ENCODE measurements at regions not wholly inside any gene's neighbourhood (a gene's known extent, or its start where the extent isn't known, plus 50 kb on each side); places are given as distances from the start of the nearest gene placed in this dataset.

DNA sequence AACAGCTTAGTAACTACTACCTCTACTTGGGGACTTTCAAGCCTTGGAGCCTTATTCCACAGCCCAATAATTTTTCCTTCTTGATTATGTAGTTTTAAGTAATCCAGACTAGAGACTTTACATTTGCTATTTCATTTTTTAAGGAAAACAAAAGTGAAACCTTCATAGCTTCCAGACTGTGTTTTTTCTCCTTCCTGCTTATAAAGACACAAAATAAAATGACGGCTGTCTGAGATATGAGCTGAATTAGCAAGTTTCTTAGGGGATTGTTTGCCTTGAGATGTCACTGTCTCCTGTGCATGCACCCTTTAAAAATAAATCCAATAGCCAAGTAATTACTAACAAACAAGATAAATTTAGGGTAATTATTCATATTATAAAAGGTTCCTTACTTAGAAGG is 78.8 kb upstream of the PACRGL start:
- Histone ChIP-seq H3K4ac (ENCODE audit: low read length) (no peak overlapping the region), H3K4me1 (ENCODE audit: control insufficient read depth in 2 of 2, insufficient read depth in 1 of 2, low read depth in 1 of 2, low read length in 2 of 2) (peaks cover 7 to 22% of the 10 kb centered on the region in 2 donors), H3K9me3 (replicated peaks in 1 of 2; ENCODE audit: control insufficient read depth in 2 of 2, insufficient read depth in 1 of 2, low read depth in 1 of 2, low read length in 2 of 2) (no peaks in the 10 kb centered on the region)

DNA sequence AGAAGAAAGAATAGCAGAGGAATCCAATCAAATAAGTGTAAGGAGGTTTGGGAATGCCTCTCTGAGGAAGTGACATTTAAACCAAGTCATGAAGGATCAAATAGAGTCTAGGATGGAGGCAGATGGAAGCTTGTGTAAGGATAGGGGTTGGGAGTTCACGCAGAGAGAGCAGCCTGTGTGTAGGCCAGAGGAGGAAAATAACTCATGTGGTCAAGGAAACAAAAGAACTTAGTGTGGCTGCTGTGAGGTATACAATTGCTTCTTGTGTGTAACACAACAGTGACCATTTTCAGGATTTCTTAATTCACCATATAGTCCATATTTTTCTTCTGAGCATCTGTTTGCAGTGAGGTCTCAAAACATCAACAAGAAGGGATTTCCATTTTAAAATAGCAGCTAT is 77.6 kb upstream of the PACRGL start:
- Histone ChIP-seq H3K4me1 (ENCODE audit: control insufficient read depth in 2 of 2, insufficient read depth in 1 of 2, low read depth in 1 of 2, low read length in 2 of 2) (peaks cover 7 to 22% of the 10 kb centered on the region in 2 donors), H2BK12ac (ENCODE audit: low read length) (no peak overlapping the region), H3K79me1 (ENCODE audit: low read depth, low read length) (no peaks in the 10 kb centered on the region), H3K9me3 (replicated peaks in 1 of 2; ENCODE audit: control insufficient read depth in 2 of 2, insufficient read depth in 1 of 2, low read depth in 1 of 2, low read length in 2 of 2) (no peaks in the 10 kb centered on the region), H3K4me2 (ENCODE audit: insufficient read depth, low read length, poor library complexity, severe bottlenecking) (no peak overlapping the region), H2AFZ (ENCODE audit: low read length) (no peak overlapping the region), H4K8ac (ENCODE audit: low read depth, low read length) (no peak overlapping the region), H3K27ac (replicated peaks; ENCODE audit: low read length) (no peak overlapping the region), H2AK5ac (ENCODE audit: low read depth, low read length) (no peak overlapping the region), H3K9ac (ENCODE audit: low read depth, low read length, poor library complexity) (no peak overlapping the region), H3K14ac (ENCODE audit: low read length) (no peak overlapping the region), H3K4me3 (ENCODE audit: low read length in 2 of 2) (no peak overlapping the region), H2BK120ac (ENCODE audit: low read depth, low read length) (no peak overlapping the region), H3K18ac (ENCODE audit: low read length) (no peak overlapping the region), H3K23ac (ENCODE audit: low read depth, low read length, poor library complexity) (no peak overlapping the region), H3K4ac (ENCODE audit: low read length) (no peak overlapping the region), H3K27me3 (ENCODE audit: control insufficient read depth in 3 of 3, insufficient read depth in 3 of 3, low read depth in 1 of 3, low read length in 3 of 3) (no peaks in the 10 kb centered on the region), H2BK15ac (ENCODE audit: low read length) (no peak overlapping the region), H3K36me3 (replicated peaks in 1 of 2; ENCODE audit: control insufficient read depth in 2 of 2, insufficient read depth in 2 of 2, low read length in 2 of 2) (peaks cover 0 to 29% of the 10 kb centered on the region in 2 donors), H2BK5ac (ENCODE audit: low read length) (no peak overlapping the region), H4K91ac (ENCODE audit: low read depth, low read length, poor library complexity) (no peak overlapping the region)
- whole genome bisulfite sequencing, 2 donors (ENCODE audit: extremely low coverage in 2 of 2, insufficient read length in 2 of 2, insufficient replicate concordance in 1 of 2): no CpG with 5 or more reads among the region's 1 CpG
- no peak for DNase-seq (ENCODE audit: low spot score)

More for the DNA sequence above, 78.8 kb upstream of the PACRGL start:
- no peak overlapping the region for H2BK15ac ChIP-seq (ENCODE audit: low read length)
- peaks cover 0 to 39% of the 10 kb centered on the region in 2 donors for H3K36me3 ChIP-seq (replicated peaks in 1 of 2; ENCODE audit: control insufficient read depth in 2 of 2, insufficient read depth in 2 of 2, low read length in 2 of 2)
- no peak overlapping the region for H2BK120ac ChIP-seq (ENCODE audit: low read depth, low read length)
- H3K4me3 ChIP-seq (ENCODE audit: low read length in 2 of 2): no peak overlapping the region
- H3K14ac ChIP-seq (ENCODE audit: low read length): no peak overlapping the region
- no peak overlapping the region for H2AK5ac ChIP-seq (ENCODE audit: low read depth, low read length)
- H3K27me3 ChIP-seq (ENCODE audit: control insufficient read depth in 3 of 3, insufficient read depth in 3 of 3, low read depth in 1 of 3, low read length in 3 of 3): no peaks in the 10 kb centered on the region
- no peak overlapping the region for H2BK5ac ChIP-seq (ENCODE audit: low read length)
- WGBS, 2 donors (ENCODE audit: extremely low coverage in 2 of 2, insufficient read length in 2 of 2, insufficient replicate concordance in 1 of 2): no CpG with 5 or more reads among the region's 1 CpG
- no peak overlapping the region for H4K8ac ChIP-seq (ENCODE audit: low read depth, low read length)
- no peak overlapping the region for H3K4me2 ChIP-seq (ENCODE audit: insufficient read depth, low read length, poor library complexity, severe bottlenecking)
- H3K18ac ChIP-seq (ENCODE audit: low read length): no peak overlapping the region
- no peak overlapping the region for H2BK12ac ChIP-seq (ENCODE audit: low read length)
- H4K91ac ChIP-seq (ENCODE audit: low read depth, low read length, poor library complexity): no peak overlapping the region
- H3K9ac ChIP-seq (ENCODE audit: low read depth, low read length, poor library complexity): no peak overlapping the region
- no peak overlapping the region for H3K23ac ChIP-seq (ENCODE audit: low read depth, low read length, poor library complexity)
- no peak for DNase-seq (ENCODE audit: low spot score)
- no peak overlapping the region for H2AFZ ChIP-seq (ENCODE audit: low read length)
- H3K27ac ChIP-seq (replicated peaks; ENCODE audit: low read length): no peak overlapping the region
- no peaks in the 10 kb centered on the region for H3K79me1 ChIP-seq (ENCODE audit: low read depth, low read length)

DNA sequence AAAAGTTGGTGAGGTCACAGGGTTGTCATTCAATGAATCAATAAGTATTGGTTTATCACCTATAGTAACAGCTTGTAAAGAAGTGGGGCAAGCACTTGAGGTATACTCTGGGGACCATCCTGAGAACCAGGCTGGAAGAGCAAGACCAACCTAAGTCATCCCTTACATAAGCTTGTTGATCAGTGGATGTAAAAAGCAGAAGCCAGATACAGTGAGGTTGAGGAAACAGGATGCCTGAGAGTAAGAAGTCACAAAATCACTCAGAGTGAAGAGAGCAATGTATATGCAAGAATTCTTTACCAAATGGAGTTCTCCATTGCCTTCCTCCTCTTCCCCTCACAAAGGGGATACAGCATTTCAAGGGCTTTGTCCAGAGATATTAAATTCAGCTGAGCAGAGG is 76.3 kb upstream of the PACRGL start:
- H3K4ac ChIP-seq (ENCODE audit: low read length): no peak overlapping the region
- H4K91ac ChIP-seq (ENCODE audit: low read depth, low read length, poor library complexity): no peak overlapping the region
- H4K8ac ChIP-seq (ENCODE audit: low read depth, low read length): no peak overlapping the region
- no peak for DNase-seq (ENCODE audit: low spot score)
- H2BK15ac ChIP-seq (ENCODE audit: low read length): no peak overlapping the region
- no peak overlapping the region for H3K4me3 ChIP-seq (ENCODE audit: low read length in 2 of 2)
- no peaks in the 10 kb centered on the region for H3K79me1 ChIP-seq (ENCODE audit: low read depth, low read length)
- H2AFZ ChIP-seq (ENCODE audit: low read length): no peak overlapping the region
- H3K27me3 ChIP-seq (ENCODE audit: control insufficient read depth in 3 of 3, insufficient read depth in 3 of 3, low read depth in 1 of 3, low read length in 3 of 3): no peaks in the 10 kb centered on the region
- H3K4me1 ChIP-seq (ENCODE audit: control insufficient read depth in 2 of 2, insufficient read depth in 1 of 2, low read depth in 1 of 2, low read length in 2 of 2): peaks cover 2 to 11% of the 10 kb centered on the region in 2 donors
- no peak overlapping the region for H2BK12ac ChIP-seq (ENCODE audit: low read length)
- no peak overlapping the region for H2BK5ac ChIP-seq (ENCODE audit: low read length)
- no peak overlapping the region for H3K18ac ChIP-seq (ENCODE audit: low read length)
- H3K9me3 ChIP-seq (replicated peaks in 1 of 2; ENCODE audit: control insufficient read depth in 2 of 2, insufficient read depth in 1 of 2, low read depth in 1 of 2, low read length in 2 of 2): peaks cover 0 to 4% of the 10 kb centered on the region in 2 donors
- no peak overlapping the region for H3K23ac ChIP-seq (ENCODE audit: low read depth, low read length, poor library complexity)
- peaks cover 0 to 24% of the 10 kb centered on the region in 2 donors for H3K36me3 ChIP-seq (replicated peaks in 1 of 2; ENCODE audit: control insufficient read depth in 2 of 2, insufficient read depth in 2 of 2, low read length in 2 of 2)
- no peak overlapping the region for H3K9ac ChIP-seq (ENCODE audit: low read depth, low read length, poor library complexity)
- no peak overlapping the region for H2AK5ac ChIP-seq (ENCODE audit: low read depth, low read length)
- H3K4me2 ChIP-seq (ENCODE audit: insufficient read depth, low read length, poor library complexity, severe bottlenecking): no peak overlapping the region
- H3K27ac ChIP-seq (replicated peaks; ENCODE audit: low read length): no peak overlapping the region
- H2BK120ac ChIP-seq (ENCODE audit: low read depth, low read length): no peak overlapping the region
- no peak overlapping the region for H3K14ac ChIP-seq (ENCODE audit: low read length)

DNA sequence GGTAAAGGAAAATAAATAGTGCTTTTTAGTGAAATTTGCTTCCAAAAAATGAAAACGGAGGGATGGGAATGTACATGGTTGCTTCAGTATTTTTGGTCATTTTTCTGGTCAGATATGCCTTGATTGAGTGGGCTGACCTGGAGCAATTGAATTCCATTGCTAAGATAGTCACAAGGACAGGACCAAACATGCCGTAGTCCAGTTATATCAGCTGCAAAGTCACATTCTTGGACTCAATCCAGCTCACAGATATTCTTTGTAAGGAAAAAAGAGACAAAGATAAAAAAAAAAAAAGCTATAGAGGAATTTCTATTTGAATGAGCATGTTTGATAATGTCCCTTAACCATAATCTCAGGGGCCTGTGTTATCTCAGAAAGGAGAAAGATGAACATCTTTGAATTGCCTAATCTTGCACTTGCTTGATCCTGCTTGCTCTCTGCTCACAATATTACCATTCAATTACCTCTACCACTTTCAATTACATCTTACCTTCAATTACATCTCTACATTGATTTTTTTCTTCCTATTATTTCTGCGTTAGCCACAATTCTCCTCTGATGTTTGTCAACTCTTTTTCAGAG is 75.4 kb upstream of the PACRGL start:
- no peak overlapping the region for H2AK5ac ChIP-seq (ENCODE audit: low read depth, low read length)
- H3K27me3 ChIP-seq (ENCODE audit: control insufficient read depth in 3 of 3, insufficient read depth in 3 of 3, low read depth in 1 of 3, low read length in 3 of 3): no peaks in the 10 kb centered on the region
- H4K8ac ChIP-seq (ENCODE audit: low read depth, low read length): no peak overlapping the region
- no peak overlapping the region for H3K18ac ChIP-seq (ENCODE audit: low read length)
- H3K4me1 ChIP-seq (ENCODE audit: control insufficient read depth in 2 of 2, insufficient read depth in 1 of 2, low read depth in 1 of 2, low read length in 2 of 2): peaks cover 2 to 7% of the 10 kb centered on the region in 2 donors
- H2AFZ ChIP-seq (ENCODE audit: low read length): no peak overlapping the region
- no peak overlapping the region for H3K4me2 ChIP-seq (ENCODE audit: insufficient read depth, low read length, poor library complexity, severe bottlenecking)
- H3K36me3 ChIP-seq (replicated peaks in 1 of 2; ENCODE audit: control insufficient read depth in 2 of 2, insufficient read depth in 2 of 2, low read length in 2 of 2): peaks cover 0 to 14% of the 10 kb centered on the region in 2 donors
- H3K23ac ChIP-seq (ENCODE audit: low read depth, low read length, poor library complexity): no peak overlapping the region
- H3K14ac ChIP-seq (ENCODE audit: low read length): no peak overlapping the region
- no peak overlapping the region for H3K4me3 ChIP-seq (ENCODE audit: low read length in 2 of 2)
- WGBS, 2 donors (ENCODE audit: extremely low coverage in 2 of 2, insufficient read length in 2 of 2, insufficient replicate concordance in 1 of 2): 100% methylated on average over 1 of the region's 3 CpGs
- no peak overlapping the region for H2BK12ac ChIP-seq (ENCODE audit: low read length)
- no peak for DNase-seq (ENCODE audit: low spot score)
- no peak overlapping the region for H2BK5ac ChIP-seq (ENCODE audit: low read length)
- H3K4ac ChIP-seq (ENCODE audit: low read length): no peak overlapping the region
- no peak overlapping the region for H3K27ac ChIP-seq (replicated peaks; ENCODE audit: low read length)
- no peak overlapping the region for H3K9ac ChIP-seq (ENCODE audit: low read depth, low read length, poor library complexity)
- no peak overlapping the region for H4K91ac ChIP-seq (ENCODE audit: low read depth, low read length, poor library complexity)
- H2BK120ac ChIP-seq (ENCODE audit: low read depth, low read length): no peak overlapping the region
- H2BK15ac ChIP-seq (ENCODE audit: low read length): no peak overlapping the region
- peaks cover 0 to 4% of the 10 kb centered on the region in 2 donors for H3K9me3 ChIP-seq (replicated peaks in 1 of 2; ENCODE audit: control insufficient read depth in 2 of 2, insufficient read depth in 1 of 2, low read depth in 1 of 2, low read length in 2 of 2)
- no peaks in the 10 kb centered on the region for H3K79me1 ChIP-seq (ENCODE audit: low read depth, low read length)

All from neuronal stem cell (in vitro differentiated cells).